HG03159 (cell line): ENCODE measurements at regions not wholly inside any gene's neighbourhood (a gene's known extent, or its start where the extent isn't known, plus 50 kb on each side); places are given as distances from the start of the nearest gene placed in this dataset.

Experiments used
- ATAC-seq: cut with Tn5 transposase; IDR thresholded peaks from one replicate; pipeline ENCODE4 v1.9.1; 2021; ENCODE audit warnings: mild to moderate bottlenecking, moderate library complexity; ENCODE audit not compliant: unreplicated experiment

GRCh38 chr7:46900312-46901263 lies 681.3 kb downstream of the TNS3 start:
- no peak for ATAC-seq

GRCh38 chr7:46897381-46897780 lies 684.5 kb downstream of the TNS3 start:
- ATAC-seq = no peak

DNA sequence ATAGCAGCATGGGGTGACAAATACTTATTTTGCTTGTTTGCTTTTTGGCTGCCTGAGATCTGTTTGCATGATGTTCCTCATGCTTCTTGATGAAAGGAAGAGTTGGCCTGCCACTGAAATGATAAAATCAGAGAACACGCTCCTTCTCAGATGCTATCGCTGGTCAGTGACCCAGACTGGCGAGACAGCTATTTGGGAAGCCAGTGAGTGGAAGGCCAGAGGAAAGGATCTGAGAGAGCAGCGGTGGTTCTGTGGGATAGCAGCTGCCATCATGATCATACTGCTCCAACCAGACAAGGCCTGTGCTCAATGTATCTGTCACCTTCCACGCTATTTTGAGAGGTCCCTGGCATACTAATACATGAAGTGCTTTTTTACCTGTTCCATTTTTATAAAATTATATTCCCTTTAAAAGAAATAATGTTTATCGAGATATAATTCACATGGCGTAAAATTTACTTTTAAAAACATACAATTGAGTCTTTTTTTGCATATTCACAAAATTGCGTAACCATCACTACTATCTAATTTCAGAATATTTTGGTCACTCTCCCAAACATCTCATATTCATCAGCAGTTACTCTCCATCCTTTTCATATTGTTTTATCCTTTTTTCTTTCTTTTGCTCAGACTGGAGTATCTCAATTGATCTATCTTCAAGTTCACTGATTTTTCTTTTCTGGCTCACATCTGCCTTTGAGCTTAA lies 695.1 kb downstream of the TNS3 start:
- ATAC-seq = no peak

- no peak for ATAC-seq
Observed at GRCh38 chr7:46885167-46885566, 696.7 kb downstream of the TNS3 start.

DNA sequence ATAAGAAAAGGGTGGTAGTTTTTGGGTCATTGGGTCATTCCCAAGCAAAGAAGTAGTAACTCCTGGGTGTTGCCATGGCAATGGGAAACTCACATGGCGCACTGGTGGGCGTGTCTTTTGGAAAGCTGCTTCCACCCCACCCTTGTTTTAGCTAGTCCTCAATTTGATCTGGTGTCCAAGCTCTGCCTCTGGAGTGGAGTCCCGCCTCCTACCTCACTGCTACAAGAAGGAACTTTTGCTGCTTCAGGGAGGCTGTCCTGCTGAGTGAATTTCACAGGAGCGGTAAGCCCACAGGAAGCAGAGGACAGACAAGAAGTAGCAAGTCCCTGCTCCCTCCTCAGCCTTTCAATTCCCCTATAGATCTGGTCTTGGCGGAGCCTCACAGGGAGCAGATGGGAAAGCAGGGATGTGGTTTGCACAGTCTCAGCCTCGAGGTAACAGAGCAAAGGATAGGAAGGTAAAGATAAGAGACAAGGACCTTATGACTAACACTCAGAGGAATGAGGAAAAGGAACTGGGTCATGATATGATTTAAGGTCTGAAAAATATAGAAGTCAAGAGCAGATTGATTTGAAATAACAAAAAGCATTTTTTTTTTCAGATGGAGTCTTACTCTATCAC lies 700.3 kb downstream of the TNS3 start:
- ATAC-seq = no peak

DNA sequence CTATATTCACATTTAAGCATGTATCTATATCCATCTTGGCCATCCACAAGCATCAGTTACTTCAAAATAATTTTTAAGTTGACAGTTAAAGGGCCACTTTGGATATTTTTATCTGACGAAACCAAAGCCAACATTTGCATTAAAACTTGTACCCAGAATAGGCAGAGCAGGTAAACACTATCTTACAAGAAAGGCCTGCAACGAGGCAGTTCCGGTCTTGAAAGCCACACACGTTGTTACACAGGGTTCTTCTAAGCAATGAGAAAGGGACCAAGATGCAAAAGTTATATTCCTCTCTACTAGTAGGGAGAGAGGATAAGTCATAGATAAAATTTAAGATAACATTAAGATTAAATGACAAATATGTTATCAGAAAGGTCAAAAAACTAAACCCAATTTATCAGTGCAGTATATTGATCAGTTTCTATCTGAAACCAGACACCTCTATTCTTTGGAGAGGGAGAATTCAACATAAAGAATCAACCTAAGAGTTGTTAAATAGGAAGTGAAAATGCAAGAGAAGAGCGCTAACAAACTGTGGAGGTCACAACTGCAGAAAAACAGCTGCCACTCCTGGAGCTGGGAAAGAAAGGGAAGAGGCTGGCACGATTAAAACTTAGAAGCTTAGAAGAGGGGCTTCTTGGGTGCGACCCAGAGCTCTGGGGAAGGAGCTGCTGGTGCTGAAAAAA lies 701.3 kb downstream of the TNS3 start:
- ATAC-seq = no peak

DNA sequence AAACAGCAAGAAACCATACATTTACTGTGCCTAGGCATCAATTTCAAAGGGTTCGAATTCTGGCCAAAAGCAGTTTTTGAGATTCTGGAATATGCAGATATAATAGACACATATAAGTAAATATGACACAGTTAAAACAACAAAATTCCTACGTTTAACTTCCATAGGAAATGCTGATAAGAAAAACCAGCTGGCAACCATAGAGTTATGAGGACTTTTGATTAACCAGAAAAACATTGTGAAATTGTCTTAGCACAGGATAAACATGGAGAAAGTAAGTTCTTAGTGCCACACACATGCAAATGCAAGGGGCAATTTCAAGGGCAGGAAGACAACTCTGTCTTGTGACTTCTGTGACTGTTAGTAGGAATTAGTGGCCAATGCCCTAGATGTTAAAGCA lies 702.1 kb downstream of the TNS3 start:
- no peak for ATAC-seq

- no peak for ATAC-seq
Observed at GRCh38 chr7:46871516-46871915, 710.4 kb downstream of the TNS3 start.

DNA sequence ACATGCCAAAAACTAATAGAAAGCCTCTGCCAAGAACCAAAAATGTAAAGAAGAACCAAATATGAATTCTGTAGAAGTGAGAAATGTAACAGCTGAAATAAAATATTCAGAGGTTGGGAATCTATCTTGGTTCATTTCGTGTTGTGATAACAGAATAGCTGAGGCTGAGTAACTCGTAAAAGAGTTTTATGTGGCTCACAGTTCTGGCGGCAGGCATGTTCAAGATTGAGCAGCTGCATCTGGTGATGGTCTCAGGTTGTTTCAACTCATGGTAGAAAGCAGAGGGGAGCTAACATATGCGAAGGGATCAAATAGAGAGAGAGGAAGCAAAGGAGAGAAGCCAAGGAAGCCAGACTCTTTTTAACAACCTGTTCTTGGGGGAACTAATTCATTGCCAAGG lies 717.2 kb downstream of the TNS3 start:
- no peak for ATAC-seq

- no peak for ATAC-seq
Observed at GRCh38 chr7:46859963-46860475, 721.9 kb downstream of the TNS3 start.

- no peak for ATAC-seq
Observed at GRCh38 chr7:46855851-46856250, 726.1 kb downstream of the TNS3 start.

DNA sequence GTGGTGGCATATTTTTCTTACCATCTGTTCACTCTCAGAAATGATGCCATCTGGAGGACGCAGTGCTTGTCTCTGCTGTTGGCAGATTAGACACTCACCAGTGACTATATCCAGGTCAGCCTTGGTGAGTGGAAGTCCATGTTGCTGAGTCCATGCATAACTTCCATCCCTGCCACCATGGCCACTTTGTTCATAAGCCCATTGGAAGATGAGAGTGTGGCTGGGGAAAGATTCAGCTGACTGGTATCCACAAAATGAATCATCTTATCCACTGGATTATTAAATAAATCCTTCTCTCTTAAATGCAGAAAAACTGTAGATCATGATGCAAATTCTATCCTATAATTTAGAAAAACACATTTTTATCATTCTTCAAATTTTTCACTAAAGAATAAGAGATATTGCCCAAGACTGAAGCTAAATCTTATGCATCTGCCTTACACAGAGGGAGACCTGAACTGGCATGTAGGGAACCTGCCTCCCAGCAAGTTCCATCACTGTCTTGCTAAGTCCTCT lies 726.9 kb downstream of the TNS3 start:
- ATAC-seq = no peak

DNA sequence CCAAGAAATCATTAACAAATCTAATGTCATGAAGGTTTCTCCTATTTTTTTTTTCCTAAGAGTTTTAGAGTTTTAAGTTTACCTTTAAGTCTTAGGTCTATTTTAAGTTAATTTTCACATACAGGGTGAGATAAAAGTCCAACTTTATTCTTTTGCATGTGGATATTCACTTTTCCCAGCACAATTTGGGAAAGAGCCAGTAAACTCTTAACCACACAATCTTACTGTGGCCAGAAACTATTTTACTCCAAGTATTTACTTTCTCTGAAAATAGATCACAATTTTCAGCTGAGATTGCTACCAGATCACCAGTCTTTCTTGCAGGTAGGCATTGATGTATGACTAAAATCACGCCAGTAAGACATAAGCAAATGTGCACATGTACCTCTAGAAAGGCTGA lies 728.5 kb downstream of the TNS3 start:
- no peak for ATAC-seq

- ATAC-seq = no peak
Observed at GRCh38 chr7:46852795-46853194, 729.1 kb downstream of the TNS3 start.

GRCh38 chr7:46850563-46851330 lies 731.2 kb downstream of the TNS3 start:
- no peak for ATAC-seq

DNA sequence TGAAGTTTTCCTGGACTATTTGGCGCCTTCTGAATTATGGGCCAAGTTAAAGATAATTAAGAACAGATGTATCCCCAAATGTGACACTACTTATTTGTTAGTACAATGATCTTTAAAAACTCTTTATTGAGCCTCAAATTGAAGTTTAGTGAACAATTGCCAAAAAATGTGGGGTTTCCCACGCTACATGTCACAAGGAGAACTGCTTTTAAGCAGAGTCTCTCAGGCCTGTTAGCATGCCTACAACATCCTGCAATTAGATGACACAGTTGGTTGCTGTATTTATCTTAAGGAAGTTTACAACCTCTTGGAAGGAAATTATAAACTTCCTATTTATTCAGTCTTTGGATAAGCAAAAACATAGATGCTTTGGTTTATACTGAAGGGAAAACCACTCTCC lies 733.0 kb downstream of the TNS3 start:
- no peak for ATAC-seq

DNA sequence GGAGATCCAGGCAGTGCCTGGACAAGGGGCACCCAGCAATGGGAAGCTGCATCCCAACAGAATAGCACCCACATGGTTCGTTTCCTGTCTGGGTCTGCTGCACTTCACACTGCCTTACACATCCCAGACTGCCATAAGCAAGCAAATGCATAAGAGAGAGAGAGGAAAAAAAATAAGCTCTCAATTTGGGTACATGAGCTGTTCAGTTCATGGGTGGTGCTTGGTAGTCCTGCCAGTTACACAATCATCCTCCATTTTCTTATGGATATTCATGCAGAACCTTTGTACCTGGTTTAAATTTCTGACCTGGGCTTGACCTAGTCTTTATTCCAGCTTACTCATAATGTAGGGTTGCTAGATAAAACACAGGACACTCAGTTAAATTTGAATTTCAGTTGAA lies 733.6 kb downstream of the TNS3 start:
- ATAC-seq = no peak

DNA sequence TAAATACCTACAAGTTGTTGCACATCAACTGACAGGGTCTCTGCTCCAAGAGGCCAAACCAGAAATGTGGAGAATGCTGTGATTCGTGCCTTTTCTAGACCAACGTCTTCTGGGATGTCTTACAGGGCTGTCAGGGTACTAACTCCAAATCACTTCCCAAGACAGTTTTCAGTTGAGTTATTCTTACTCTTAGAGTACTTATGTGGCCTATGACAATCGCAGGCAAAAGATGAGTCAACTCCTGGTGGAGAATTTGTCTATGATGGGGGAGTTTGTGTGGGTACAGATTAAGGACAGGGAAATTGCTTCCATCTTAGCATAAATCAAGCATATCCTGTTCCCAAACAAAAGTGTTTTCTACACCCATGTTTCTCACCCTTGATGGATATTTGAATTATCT lies 734.8 kb downstream of the TNS3 start:
- ATAC-seq = no peak

DNA sequence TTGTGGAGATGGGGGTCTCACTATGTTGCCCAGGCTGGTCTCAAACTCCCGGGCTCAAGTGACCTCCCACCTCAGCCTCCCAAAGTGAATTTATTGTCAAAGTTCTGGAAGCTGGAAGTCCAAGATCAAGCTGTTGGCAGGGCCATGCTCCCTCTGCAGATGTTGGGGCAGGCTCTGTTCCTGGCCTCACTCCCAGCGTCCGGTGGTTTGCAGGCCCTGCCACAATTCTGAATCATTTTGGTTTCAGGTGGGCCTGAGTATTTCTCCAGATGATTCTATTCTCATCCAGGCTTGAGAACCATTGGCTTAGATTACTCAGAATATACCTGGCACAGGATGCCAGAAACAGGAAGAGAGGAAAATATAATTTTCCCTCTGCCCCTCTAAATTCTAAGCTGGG lies 737.4 kb downstream of the TNS3 start:
- ATAC-seq = no peak

GRCh38 chr7:46841248-46841647 lies 740.7 kb downstream of the TNS3 start:
- no peak for ATAC-seq
